DND-41 (cell line): ENCODE measurements at regions not wholly inside any gene's neighbourhood (a gene's known extent, or its start where the extent isn't known, plus 50 kb on each side); places are given as distances from the start of the nearest gene placed in this dataset.

Experiments
- ATAC-seq: fragments of 200-7000 bp; cut with Tn5 transposase; 3 replicates; pipeline ENCODE4 v1.9.1; 2021; ENCODE audit warnings: low read depth; ENCODE audit not compliant: insufficient read depth
- DNase-seq: peaks from one replicate; pipeline ENCODE4 v3.0.0-alpha.2; 2020
- H2AFZ ChIP-seq: 2 replicates; pipeline ENCODE4 v1.6.0; 2012; ENCODE audit warnings: low read depth, low read length
- H3K27ac ChIP-seq: 2 replicates; pipeline ENCODE4 v1.5.1; 2012; ENCODE audit warnings: low read length, inconsistent platforms
- H3K27me3 ChIP-seq: fragments of 200-600 bp; sonication (generic); 2 replicates; pipeline ENCODE4 v1.6.0; 2012; ENCODE audit warnings: low read length, mild to moderate bottlenecking, inconsistent platforms; ENCODE audit not compliant: insufficient read depth, poor library complexity
- H3K36me3 ChIP-seq: 2 replicates; pipeline ENCODE4 v1.5.1; 2012; ENCODE audit warnings: low read length, inconsistent platforms; ENCODE audit not compliant: insufficient read depth
- H3K4me1 ChIP-seq: 2 replicates; pipeline ENCODE4 v1.5.1; 2012; ENCODE audit warnings: mild to moderate bottlenecking, low read length; ENCODE audit not compliant: insufficient read depth
- H3K4me2 ChIP-seq: 2 replicates; pipeline ENCODE4 v1.6.0; 2012; ENCODE audit warnings: mild to moderate bottlenecking, moderate library complexity, low read length, inconsistent platforms; ENCODE audit not compliant: insufficient read depth
- H3K4me3 ChIP-seq, 2 experiments: fragments of 200-600 bp in 1 of 2; shearing (Covaris generic) in 1 of 2; 2 replicates each; pipeline ENCODE4 v1.5.1; 2012 to 2016; ENCODE audit warnings: inconsistent platforms in 2 of 2, low read length in 2 of 2, mild to moderate bottlenecking in 2 of 2, low read depth in 1 of 2, moderate library complexity in 1 of 2
- H3K79me2 ChIP-seq: 2 replicates; pipeline ENCODE4 v1.6.0; 2012; ENCODE audit warnings: low read length, inconsistent platforms; ENCODE audit not compliant: insufficient read depth
- H3K9ac ChIP-seq: 2 replicates; pipeline ENCODE4 v1.6.0; 2012; ENCODE audit warnings: low read depth, mild to moderate bottlenecking, inconsistent platforms, low read length, moderate library complexity
- H3K9me3 ChIP-seq: 2 replicates; pipeline ENCODE4 v1.5.1; 2012; ENCODE audit warnings: low read length, moderate library complexity, mild to moderate bottlenecking, inconsistent platforms; ENCODE audit not compliant: insufficient read depth, severe bottlenecking
- H4K20me1 ChIP-seq: 2 replicates; pipeline ENCODE4 v1.6.0; 2012; ENCODE audit warnings: low read length; ENCODE audit not compliant: insufficient read depth
- CTCF ChIP-seq: IDR thresholded peaks from 2 replicates; pipeline ENCODE4 v1.5.1; 2012; ENCODE audit warnings: borderline replicate concordance, low read length, moderate library complexity, mild to moderate bottlenecking; ENCODE audit not compliant: poor library complexity, severe bottlenecking; ENCODE audit errors: extremely low read depth
- EZH2 ChIP-seq: IDR thresholded peaks from 3 replicates; pipeline ENCODE4 v1.6.1; 2012; ENCODE audit warnings: borderline replicate concordance, low read depth, mild to moderate bottlenecking, moderate library complexity, low read length, inconsistent platforms; ENCODE audit not compliant: severe bottlenecking

- DNase-seq (no peak), ATAC-seq (no peak)
- no peaks in the 10 kb centered on the region for H3K79me2 ChIP-seq
- no peaks in the 10 kb centered on the region for H3K4me1 ChIP-seq
- no peak overlapping the region for H2AFZ ChIP-seq
- TF ChIP-seq EZH2, result no peak
- TF ChIP-seq CTCF, result no peak
- H3K36me3 ChIP-seq, result no peaks in the 10 kb centered on the region
- H3K27ac ChIP-seq, result no peak overlapping the region
- H3K27me3 ChIP-seq, result no peaks in the 10 kb centered on the region
- no peak overlapping the region for H3K9ac ChIP-seq
- no peaks in the 10 kb centered on the region for H4K20me1 ChIP-seq
- H3K4me2 ChIP-seq, result no peak overlapping the region
- no peaks in the 10 kb centered on the region for H3K9me3 ChIP-seq
- H3K4me3 ChIP-seq, result no peak overlapping the region
Measured at GRCh38 chr6:97654674-97655073, 371.7 kb upstream of the MMS22L start.

GRCh38 chr6:97656236-97656635 is 373.2 kb upstream of the MMS22L start:
- H3K9me3 ChIP-seq, result no peaks in the 10 kb centered on the region
- H3K4me2 ChIP-seq, result no peak overlapping the region
- DNase-seq, result no peak
- H2AFZ ChIP-seq, result no peak overlapping the region
- no peak overlapping the region for H3K27ac ChIP-seq
- no peaks in the 10 kb centered on the region for H4K20me1 ChIP-seq
- TF ChIP-seq EZH2, result no peak
- TF ChIP-seq CTCF, result no peak
- H3K9ac ChIP-seq, result no peak overlapping the region
- no peaks in the 10 kb centered on the region for H3K27me3 ChIP-seq
- no peaks in the 10 kb centered on the region for H3K79me2 ChIP-seq
- no peak overlapping the region for H3K4me3 ChIP-seq
- H3K36me3 ChIP-seq, result no peaks in the 10 kb centered on the region
- no peak for ATAC-seq
- H3K4me1 ChIP-seq, result no peaks in the 10 kb centered on the region

- Histone ChIP-seq H3K4me2 (no peak overlapping the region), H3K9ac (no peak overlapping the region), H3K27ac (no peak overlapping the region), H3K27me3 (no peaks in the 10 kb centered on the region), H3K4me1 (no peaks in the 10 kb centered on the region), H2AFZ (no peak overlapping the region), H3K36me3 (no peaks in the 10 kb centered on the region), H3K4me3 (no peak overlapping the region), H3K9me3 (no peaks in the 10 kb centered on the region), H3K79me2 (no peaks in the 10 kb centered on the region), H4K20me1 (no peaks in the 10 kb centered on the region)
- DNase-seq (no peak), ATAC-seq (no peak)
- TF ChIP-seq EZH2, result no peak
- no peak for TF ChIP-seq CTCF
Measured at GRCh38 chr6:97656706-97657350, 373.8 kb upstream of the MMS22L start.
